ENCODE measurements at regions not wholly inside any gene's neighbourhood (a gene's known extent, or its start where the extent isn't known, plus 50 kb on each side); places are given as distances from the start of the nearest gene placed in this dataset.

DNA sequence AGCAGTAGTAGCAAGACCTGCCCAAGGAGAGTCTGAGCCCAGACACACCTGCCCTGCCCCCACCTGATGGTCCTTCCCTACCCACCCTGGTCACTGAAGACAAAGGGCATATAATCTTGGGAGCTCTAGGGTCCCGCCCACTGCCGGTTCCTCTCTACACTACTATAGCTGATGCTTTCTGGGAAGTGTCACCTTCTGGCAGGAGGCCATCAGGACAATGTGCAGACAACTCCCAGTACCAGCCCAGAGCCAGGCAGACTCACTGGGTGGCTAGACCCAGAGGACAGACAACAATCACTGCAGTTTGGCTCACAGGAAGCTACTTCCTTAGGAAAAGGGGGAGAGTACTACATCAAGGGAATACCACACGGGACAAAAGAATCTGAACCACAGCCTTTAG is 312.7 kb downstream of the SPRY1 start:
- CTCF ChIA-PET: no interaction called here
- no peak overlapping the region for H3K4me3 Mint-ChIP-seq
- no peak for DNase-seq
- H3K27ac Mint-ChIP-seq: no peak overlapping the region
- POLR2A ChIA-PET: no interaction called here
- H3K9me3 Mint-ChIP-seq: peaks cover 14% of the 10 kb centered on the region
- peaks cover 2% of the 10 kb centered on the region for H3K4me1 Mint-ChIP-seq
- H3K36me3 Mint-ChIP-seq (ENCODE audit: low read depth): no peaks in the 10 kb centered on the region
- H3K27me3 Mint-ChIP-seq: peaks cover 9% of the 10 kb centered on the region

DNA sequence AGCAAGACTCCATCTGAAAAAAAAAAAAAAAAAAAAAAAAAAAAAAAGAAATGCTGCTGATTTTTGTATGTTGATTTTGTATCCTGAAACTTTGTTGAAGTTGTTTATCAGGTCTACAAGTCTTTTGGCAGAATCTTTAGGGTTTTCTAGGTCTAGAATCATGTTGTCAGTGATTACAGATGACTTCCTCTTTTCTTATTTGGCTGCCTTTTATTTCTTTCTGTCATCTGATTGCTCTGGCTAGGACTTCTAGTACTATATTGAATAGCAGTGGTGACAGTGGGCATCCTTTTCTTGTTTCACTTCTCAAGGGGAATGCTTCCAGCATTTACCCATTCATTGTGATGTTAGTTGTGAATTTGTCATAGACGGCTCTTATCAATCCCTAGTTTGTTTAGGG is 334.4 kb downstream of the SPRY1 start:
- POLR2A ChIA-PET: no interaction called here
- no peak for DNase-seq
- CTCF ChIA-PET: interaction anchor here (0.6 kb wide), 1 partner anchor 122 kb away, joined by 4 read pairs; no protein-coding TSS in a partner anchor
- Mint-ChIP-seq H3K27me3 (peaks cover 17% of the 10 kb centered on the region), H3K36me3 (ENCODE audit: low read depth) (no peaks in the 10 kb centered on the region), H3K4me1 (no peaks in the 10 kb centered on the region), H3K9me3 (no peaks in the 10 kb centered on the region), H3K4me3 (no peak overlapping the region), H3K27ac (no peak overlapping the region)

DNA sequence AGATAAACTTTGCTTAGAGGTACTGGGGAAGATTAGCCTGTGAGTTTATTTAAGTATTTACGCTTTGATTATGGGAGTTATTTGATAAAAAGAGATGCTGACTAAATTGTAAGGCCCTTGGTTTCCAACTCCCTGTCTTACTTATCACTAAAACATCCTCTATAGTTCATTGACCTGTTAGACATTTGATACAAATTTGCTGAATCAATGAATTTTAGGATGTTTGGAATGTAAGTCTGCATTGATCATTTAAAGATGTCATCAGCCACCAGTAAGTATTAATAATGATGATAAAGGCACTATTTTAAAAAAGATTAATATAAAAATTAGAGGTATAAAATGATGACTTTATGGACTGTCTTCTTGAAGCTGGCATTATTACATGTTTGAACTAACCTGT is 340.6 kb downstream of the SPRY1 start:
- Mint-ChIP-seq H3K4me1 (no peaks in the 10 kb centered on the region), H3K4me3 (no peak overlapping the region), H3K9me3 (no peaks in the 10 kb centered on the region), H3K27ac (no peak overlapping the region), H3K36me3 (ENCODE audit: low read depth) (no peaks in the 10 kb centered on the region), H3K27me3 (peaks cover 2% of the 10 kb centered on the region)
- CTCF ChIA-PET: no interaction called here
- POLR2A ChIA-PET: no interaction called here
- DNase-seq: no peak

DNA sequence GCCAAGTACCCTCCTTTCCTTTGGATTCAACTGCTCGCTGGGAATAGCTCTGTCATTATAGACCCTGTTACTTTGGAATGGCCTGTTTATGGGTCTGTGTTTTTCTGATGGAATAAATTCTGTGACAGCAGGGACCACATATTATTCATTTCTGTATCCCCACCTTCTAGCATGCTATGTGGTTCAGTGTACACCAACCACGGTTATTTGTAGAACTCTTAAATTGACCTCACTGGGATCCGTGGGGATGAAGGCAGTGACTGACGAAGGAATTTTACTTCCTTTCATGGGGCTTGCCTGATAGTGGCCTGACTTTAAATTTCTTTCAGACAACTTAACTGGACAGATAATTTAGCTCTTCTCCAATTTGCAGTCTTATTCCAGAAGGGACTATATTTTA is 343.2 kb downstream of the SPRY1 start:
- Mint-ChIP-seq H3K4me1 (no peaks in the 10 kb centered on the region), H3K27me3 (peaks cover 2% of the 10 kb centered on the region), H3K27ac (no peak overlapping the region), H3K9me3 (no peaks in the 10 kb centered on the region), H3K36me3 (ENCODE audit: low read depth) (no peaks in the 10 kb centered on the region), H3K4me3 (no peak overlapping the region)
- no peak for DNase-seq
- ChIA-PET POLR2A (no interaction called here), CTCF (interaction anchor here (0.5 kb wide), 1 partner anchor 328 kb away, joined by 3 read pairs; no protein-coding TSS in a partner anchor)

DNA sequence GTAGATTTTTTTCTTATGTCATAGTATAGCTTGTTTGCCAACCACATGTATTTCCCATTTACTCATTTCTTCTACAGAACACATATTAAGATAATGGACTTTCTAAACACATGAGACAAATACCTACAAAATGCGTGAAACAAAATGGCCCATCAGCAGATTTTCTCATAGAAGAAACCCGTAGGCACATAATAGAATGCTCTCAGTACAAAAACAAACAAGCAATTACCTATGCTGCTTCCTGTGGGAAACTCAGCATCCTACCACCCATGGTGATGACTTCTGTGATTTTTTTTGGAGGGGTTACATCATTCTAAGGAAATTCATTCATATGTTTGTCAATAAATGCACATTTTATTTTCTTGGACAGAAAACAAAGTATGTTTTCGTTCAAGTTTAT is 343.6 kb downstream of the SPRY1 start:
- POLR2A ChIA-PET: no interaction called here
- no peak overlapping the region for H3K27ac Mint-ChIP-seq
- no peak for DNase-seq
- no peak overlapping the region for H3K4me3 Mint-ChIP-seq
- CTCF ChIA-PET: no interaction called here
- H3K9me3 Mint-ChIP-seq: no peaks in the 10 kb centered on the region
- peaks cover 4% of the 10 kb centered on the region for H3K4me1 Mint-ChIP-seq
- H3K27me3 Mint-ChIP-seq: peaks cover 5% of the 10 kb centered on the region
- H3K36me3 Mint-ChIP-seq (ENCODE audit: low read depth): no peaks in the 10 kb centered on the region

DNA sequence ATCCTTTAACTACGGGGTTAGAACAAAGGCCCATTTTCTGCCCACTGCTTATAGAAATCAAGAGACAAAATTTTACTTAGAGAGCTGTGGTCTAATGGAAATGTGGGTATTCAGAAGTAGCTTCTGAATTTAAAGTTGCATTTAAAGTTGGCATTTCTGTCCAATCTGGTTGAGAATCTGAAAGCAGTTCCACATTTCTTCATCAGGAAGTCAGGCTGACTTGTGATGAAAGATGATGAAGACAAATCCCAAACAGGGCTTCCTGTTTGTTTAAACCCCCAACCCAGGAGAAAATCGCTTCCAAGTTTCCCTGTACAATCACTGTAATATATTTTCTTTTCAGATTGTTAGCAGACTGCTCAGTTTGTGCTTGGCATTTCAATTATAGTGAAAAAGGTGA is 345.3 kb downstream of the SPRY1 start:
- Mint-ChIP-seq H3K27ac (no peak overlapping the region), H3K36me3 (ENCODE audit: low read depth) (no peaks in the 10 kb centered on the region), H3K4me3 (no peak overlapping the region), H3K4me1 (peaks cover 4% of the 10 kb centered on the region), H3K27me3 (peaks cover 5% of the 10 kb centered on the region), H3K9me3 (no peaks in the 10 kb centered on the region)
- ChIA-PET POLR2A (no interaction called here), CTCF (no interaction called here)
- no peak for DNase-seq

DNA sequence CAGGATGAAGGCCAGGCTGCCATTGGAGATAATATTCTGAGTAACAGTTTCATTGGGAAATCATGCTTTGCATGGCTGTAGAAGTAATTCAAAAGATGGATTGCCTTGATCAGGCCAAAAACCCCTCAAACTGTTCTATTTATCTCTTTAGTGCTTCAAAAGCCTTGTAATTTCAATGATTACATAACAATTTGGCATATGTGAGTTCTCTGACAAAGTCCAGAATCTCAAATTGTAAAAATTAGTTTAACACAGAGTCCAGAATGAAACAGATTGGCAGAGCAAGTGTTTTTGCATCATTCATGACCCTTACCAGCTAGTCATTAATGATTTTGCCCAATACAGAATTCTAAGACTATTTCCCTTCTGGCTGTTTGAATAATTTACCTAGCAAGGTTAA is 347.3 kb downstream of the SPRY1 start:
- H3K36me3 Mint-ChIP-seq (ENCODE audit: low read depth): no peaks in the 10 kb centered on the region
- H3K27me3 Mint-ChIP-seq: peaks cover 5% of the 10 kb centered on the region
- no peak for DNase-seq
- H3K9me3 Mint-ChIP-seq: no peaks in the 10 kb centered on the region
- no peak overlapping the region for H3K4me3 Mint-ChIP-seq
- ChIA-PET CTCF (no interaction called here), POLR2A (no interaction called here)
- no peak overlapping the region for H3K27ac Mint-ChIP-seq
- peaks cover 4% of the 10 kb centered on the region for H3K4me1 Mint-ChIP-seq

DNA sequence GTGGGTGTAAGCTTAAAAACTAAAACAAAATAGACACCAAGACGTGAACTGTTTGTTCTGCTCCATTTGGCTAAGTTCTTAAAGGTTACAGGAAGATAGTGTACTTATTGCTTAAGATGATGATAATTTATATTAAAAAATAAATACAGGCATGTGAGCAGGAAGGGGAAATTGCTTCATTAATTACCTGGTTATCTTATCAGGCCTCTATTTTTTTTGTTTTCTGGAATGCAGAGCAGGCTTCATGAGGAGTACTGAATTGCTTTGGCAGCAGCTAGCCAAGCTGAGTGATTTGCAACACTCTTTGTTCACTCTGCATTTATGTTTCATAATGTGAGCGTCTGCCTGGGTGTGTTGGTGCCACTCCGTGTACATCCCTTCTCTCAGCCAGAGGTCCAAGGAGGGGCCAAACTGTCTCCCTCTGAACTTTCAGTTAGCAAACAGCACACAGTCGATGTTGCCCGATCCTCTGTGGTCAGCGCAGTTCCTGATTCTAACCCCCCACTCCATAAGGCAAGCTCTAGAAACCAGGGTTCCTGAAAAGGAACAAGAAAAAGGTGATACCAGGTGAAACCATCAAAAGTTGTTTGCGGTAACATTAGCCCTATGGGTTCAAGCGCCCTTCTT is 348.2 kb downstream of the SPRY1 start:
- no peak for DNase-seq
- Mint-ChIP-seq H3K36me3 (ENCODE audit: low read depth) (no peaks in the 10 kb centered on the region), H3K27me3 (peaks cover 5% of the 10 kb centered on the region), H3K9me3 (no peaks in the 10 kb centered on the region), H3K4me1 (peaks cover 4% of the 10 kb centered on the region), H3K4me3 (no peak overlapping the region), H3K27ac (no peak overlapping the region)
- ChIA-PET POLR2A (no interaction called here), CTCF (no interaction called here)

DNA sequence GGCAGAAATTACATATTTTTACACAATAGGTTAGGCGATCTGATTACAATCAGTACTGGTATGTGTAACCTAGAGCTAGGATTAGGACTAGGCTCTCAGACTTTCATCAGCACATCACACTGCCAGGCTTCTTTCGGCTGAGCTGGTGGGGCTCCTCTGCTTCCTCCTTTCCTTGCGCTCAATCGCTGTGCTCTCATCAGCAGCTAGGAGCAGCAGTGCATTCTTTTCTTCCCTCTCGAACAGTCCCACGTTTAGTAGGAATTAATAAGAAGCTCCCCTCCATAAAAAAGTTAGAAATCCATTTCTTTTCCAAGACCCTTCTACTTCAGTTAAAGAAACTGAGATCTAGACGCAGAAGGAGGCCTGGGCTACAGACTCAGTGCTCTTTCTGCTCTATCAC is 350.4 kb downstream of the SPRY1 start:
- no peak for DNase-seq
- Mint-ChIP-seq H3K36me3 (ENCODE audit: low read depth) (no peaks in the 10 kb centered on the region), H3K9me3 (no peaks in the 10 kb centered on the region), H3K27ac (no peak overlapping the region), H3K4me1 (peaks cover 4% of the 10 kb centered on the region), H3K4me3 (no peak overlapping the region), H3K27me3 (peaks cover 5% of the 10 kb centered on the region)
- ChIA-PET CTCF (interaction anchor here (0.5 kb wide), 1 partner anchor 505 kb away, joined by 3 read pairs; no protein-coding TSS in a partner anchor), POLR2A (no interaction called here)

DNA sequence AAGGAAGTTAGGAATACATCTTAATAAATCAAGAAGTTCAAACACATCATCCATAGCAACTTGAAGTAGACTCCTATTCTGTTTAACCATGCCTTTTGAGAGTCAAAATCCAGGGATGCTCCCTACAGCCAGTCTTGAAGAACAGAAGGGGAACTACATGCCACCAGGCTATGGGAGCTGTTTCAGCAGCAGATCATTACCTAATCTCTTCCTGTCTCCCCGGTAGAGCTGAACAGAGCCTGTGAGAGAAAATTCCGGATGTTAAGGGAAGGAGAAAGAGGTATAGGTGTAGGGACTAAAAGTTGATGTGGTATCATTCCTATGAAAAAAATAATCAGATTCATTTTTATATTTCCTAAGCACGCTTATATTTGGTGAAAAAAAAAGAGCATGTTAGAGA is 352.2 kb downstream of the SPRY1 start:
- Mint-ChIP-seq H3K27me3 (peaks cover 5% of the 10 kb centered on the region), H3K4me3 (no peak overlapping the region), H3K4me1 (peaks cover 4% of the 10 kb centered on the region), H3K9me3 (no peaks in the 10 kb centered on the region), H3K36me3 (ENCODE audit: low read depth) (no peaks in the 10 kb centered on the region), H3K27ac (no peak overlapping the region)
- CTCF ChIA-PET: no interaction called here
- POLR2A ChIA-PET: no interaction called here
- no peak for DNase-seq

DNA sequence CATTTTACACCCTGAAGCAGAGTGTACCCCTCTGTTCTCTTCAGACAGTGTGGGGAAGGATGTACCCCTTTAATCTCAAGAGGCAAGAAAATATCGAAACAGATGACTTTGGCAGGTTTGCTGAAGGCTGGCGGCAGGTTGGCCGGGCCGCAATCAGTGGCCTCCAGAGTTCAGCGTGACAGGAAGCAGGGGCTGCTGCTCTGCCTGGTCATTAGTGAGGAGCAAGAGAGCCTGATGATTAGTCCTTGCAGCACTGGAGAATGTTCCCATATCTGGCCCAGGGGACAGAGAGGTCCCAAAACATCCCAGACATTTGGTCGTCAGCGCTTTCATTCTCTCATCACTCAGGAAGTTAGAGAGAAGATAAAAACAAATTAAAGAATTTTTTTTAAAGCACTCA is 352.8 kb downstream of the SPRY1 start:
- POLR2A ChIA-PET: no interaction called here
- no peak for DNase-seq
- Mint-ChIP-seq H3K27me3 (peaks cover 5% of the 10 kb centered on the region), H3K36me3 (ENCODE audit: low read depth) (no peaks in the 10 kb centered on the region), H3K9me3 (no peaks in the 10 kb centered on the region), H3K4me3 (no peak overlapping the region), H3K27ac (no peak overlapping the region), H3K4me1 (peaks cover 4% of the 10 kb centered on the region)
- CTCF ChIA-PET: no interaction called here

DNA sequence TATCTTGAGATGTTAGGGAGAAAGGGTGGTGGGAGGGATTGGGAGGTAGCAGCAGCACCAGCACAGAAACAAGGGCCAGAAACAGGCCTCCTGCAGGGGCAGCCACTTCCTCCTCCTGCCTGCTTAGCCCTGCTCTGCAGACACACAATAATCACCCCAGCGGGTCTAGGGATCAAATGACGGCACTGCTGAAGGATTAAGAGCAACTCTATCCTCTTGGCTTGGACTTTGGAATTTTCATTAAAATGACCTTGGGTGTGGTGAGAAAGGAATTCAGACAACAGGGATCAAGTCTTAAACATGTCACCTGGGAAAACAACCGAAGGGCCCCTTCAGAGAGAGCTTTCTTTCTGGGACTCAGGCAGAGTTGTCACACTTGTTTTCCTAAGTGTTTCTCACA is 353.4 kb downstream of the SPRY1 start:
- Mint-ChIP-seq H3K9me3 (no peaks in the 10 kb centered on the region), H3K27ac (no peak overlapping the region), H3K4me1 (peaks cover 1% of the 10 kb centered on the region), H3K4me3 (no peak overlapping the region), H3K27me3 (peaks cover 3% of the 10 kb centered on the region), H3K36me3 (ENCODE audit: low read depth) (no peaks in the 10 kb centered on the region)
- CTCF ChIA-PET: interaction anchor here (0.9 kb wide), 1 partner anchor 9 kb away, joined by 3 read pairs; no protein-coding TSS in a partner anchor
- POLR2A ChIA-PET: no interaction called here
- no peak for DNase-seq

DNA sequence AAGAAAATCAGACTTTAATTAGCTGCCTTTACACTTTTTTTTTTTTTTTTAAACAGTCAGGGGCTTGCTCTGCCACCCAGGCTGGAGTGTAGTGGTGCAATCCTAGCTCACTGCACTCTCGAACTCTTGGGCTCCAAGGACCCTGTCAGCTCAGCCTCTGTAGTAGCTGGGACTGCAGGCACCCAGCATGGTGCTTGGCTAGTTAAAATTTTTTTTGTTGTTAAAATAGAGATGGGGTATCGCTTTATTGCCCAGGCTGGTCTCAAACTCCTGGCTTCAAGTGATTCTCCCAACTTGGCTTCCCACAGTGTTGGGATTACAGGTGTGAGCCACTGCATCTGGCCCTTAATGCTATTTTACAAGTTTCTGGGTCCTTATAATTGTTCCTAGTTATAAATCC is 359.1 kb downstream of the SPRY1 start:
- DNase-seq: no peak
- Mint-ChIP-seq H3K4me3 (no peak overlapping the region), H3K36me3 (ENCODE audit: low read depth) (no peaks in the 10 kb centered on the region), H3K27ac (no peak overlapping the region), H3K9me3 (no peaks in the 10 kb centered on the region), H3K27me3 (peaks cover 5% of the 10 kb centered on the region), H3K4me1 (no peaks in the 10 kb centered on the region)
- CTCF ChIA-PET: interaction anchor here (0.6 to 2.0 kb wide), 3 partner anchors 17 to 1927 kb away, joined by 3 to 6 read pairs (median 3); no protein-coding TSS in a partner anchor
- POLR2A ChIA-PET: interaction anchor here (0.6 kb wide), 1 partner anchor 23 kb away, joined by 3 read pairs; no protein-coding TSS in a partner anchor

DNA sequence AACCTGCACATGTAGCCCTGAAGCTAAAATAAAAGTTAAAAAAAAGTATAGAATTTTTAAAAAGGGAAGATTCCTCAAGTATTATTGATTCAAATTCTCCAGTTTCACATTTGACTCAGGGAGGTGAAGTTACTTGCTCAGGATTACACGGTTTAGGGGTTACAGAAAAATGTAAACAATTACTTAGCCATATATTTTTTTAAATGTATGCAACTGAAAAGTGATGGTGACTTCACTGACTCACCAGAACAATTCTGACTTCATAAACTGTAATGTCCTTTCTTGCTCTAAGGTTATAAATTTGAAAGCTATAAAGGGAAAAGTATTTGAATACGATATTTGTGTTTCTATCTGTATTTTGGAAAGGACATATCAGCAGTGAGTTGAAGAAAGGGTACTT is 371.2 kb downstream of the SPRY1 start:
- CTCF ChIA-PET: no interaction called here
- Mint-ChIP-seq H3K27ac (no peak overlapping the region), H3K36me3 (ENCODE audit: low read depth) (no peaks in the 10 kb centered on the region), H3K9me3 (no peaks in the 10 kb centered on the region), H3K4me1 (no peaks in the 10 kb centered on the region), H3K4me3 (no peak overlapping the region), H3K27me3 (peaks cover 9% of the 10 kb centered on the region)
- POLR2A ChIA-PET: no interaction called here
- no peak for DNase-seq
